ENCODE measurements at regions not wholly inside any gene's neighbourhood (a gene's known extent, or its start where the extent isn't known, plus 50 kb on each side); places are given as distances from the start of the nearest gene placed in this dataset.

DNA sequence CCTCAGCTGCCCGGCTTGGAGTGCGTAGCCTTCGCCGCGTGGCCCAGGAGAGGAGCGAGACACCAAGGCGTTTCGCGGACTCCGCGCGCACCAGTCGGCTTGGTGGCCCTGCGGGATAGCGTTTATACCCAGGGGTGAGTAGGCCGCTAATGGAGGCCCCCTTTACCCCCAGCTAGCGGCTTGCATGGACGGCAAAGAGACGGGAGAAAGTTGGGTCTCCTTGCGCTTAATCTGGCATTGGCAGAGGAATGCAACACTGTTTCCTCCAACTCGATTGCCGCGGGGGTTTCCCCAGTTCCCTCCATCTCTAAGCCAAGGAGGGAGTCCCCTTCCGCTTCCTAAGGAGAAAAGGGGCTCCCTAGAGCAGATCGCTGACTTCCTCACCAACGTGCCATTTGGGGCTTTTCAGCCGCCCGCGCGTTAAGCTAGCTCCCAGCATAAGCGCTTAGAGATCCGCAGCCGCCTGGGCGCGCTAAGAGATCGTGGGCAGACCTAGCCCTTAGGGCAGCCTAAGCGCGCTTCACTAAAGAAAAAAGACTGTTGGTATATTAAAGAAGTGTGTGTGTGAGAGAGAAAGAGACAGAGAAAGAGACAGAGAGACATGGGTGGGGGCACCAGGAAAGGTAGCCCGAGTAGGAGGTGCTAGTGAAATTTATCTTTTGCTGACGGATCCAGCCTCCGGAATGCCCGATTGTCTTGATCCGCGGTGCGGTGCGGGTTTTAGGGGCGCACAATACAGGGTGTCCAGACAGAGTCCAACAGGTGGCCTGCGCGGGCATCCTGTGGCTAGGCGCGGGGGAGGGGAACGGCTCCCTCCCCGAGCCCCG lies 597.9 kb upstream of the SGCD start:
- no peak overlapping the region for H3K27ac ChIP-seq
- H3K9me3 ChIP-seq (ENCODE audit: insufficient read depth, low read depth), result no peaks in the 10 kb centered on the region
- intact Hi-C loops (cut with micrococcal nuclease; ENCODE audit: unreplicated experiment), result no loop called here
- no peaks in the 10 kb centered on the region for H3K9me2 ChIP-seq (ENCODE audit: insufficient read depth)
- ChIA-PET POLR2A (ENCODE audit: unreplicated experiment) (no interaction called here), CTCF (no interaction called here)
- H2AFZ ChIP-seq, result no peak overlapping the region
- H3K4me3 ChIP-seq, result no peak overlapping the region
- no peaks in the 10 kb centered on the region for H3K36me3 ChIP-seq (ENCODE audit: low read depth)
- no peaks in the 10 kb centered on the region for H3K79me2 ChIP-seq (ENCODE audit: low read depth)
- TF ChIP-seq EZH2 (IDR thresholded peaks at IDR 0.05; ENCODE audit: low read depth) (no peak), CTCF (conservative IDR thresholded peaks at IDR 0.05) (no peak)
- no peak overlapping the region for H3K4me2 ChIP-seq
- no peaks in the 10 kb centered on the region for H3K4me1 ChIP-seq (replicated peaks; ENCODE audit: insufficient read depth)
- H3F3A ChIP-seq (ENCODE audit: insufficient read depth, low read depth), result no peaks in the 10 kb centered on the region
- no peaks in the 10 kb centered on the region for H4K20me1 ChIP-seq (ENCODE audit: insufficient read depth)
- DNase-seq, result no peak
- BruUV-seq (replicated peaks), result no TSS peak
- H3K27me3 ChIP-seq (ENCODE audit: insufficient read depth, low read depth), result no peaks in the 10 kb centered on the region

GRCh38 chr5:155729684-155730059 lies 597.3 kb upstream of the SGCD start:
- intact Hi-C loops (cut with micrococcal nuclease; ENCODE audit: unreplicated experiment), result no loop called here
- no peaks in the 10 kb centered on the region for H3K79me2 ChIP-seq (ENCODE audit: low read depth)
- BruUV-seq (replicated peaks), result no TSS peak
- TF ChIP-seq CTCF (conservative IDR thresholded peaks at IDR 0.05) (no peak), EZH2 (IDR thresholded peaks at IDR 0.05; ENCODE audit: low read depth) (no peak)
- POLR2A ChIA-PET (ENCODE audit: unreplicated experiment), result no interaction called here
- no peaks in the 10 kb centered on the region for H3K27me3 ChIP-seq (ENCODE audit: insufficient read depth, low read depth)
- no peaks in the 10 kb centered on the region for H3F3A ChIP-seq (ENCODE audit: insufficient read depth, low read depth)
- no peaks in the 10 kb centered on the region for H3K9me2 ChIP-seq (ENCODE audit: insufficient read depth)
- H3K4me3 ChIP-seq, result no peak overlapping the region
- CTCF ChIA-PET, result no interaction called here
- no peaks in the 10 kb centered on the region for H3K9me3 ChIP-seq (ENCODE audit: insufficient read depth, low read depth)
- no peak overlapping the region for H2AFZ ChIP-seq
- no peaks in the 10 kb centered on the region for H3K4me1 ChIP-seq (replicated peaks; ENCODE audit: insufficient read depth)
- no peak overlapping the region for H3K4me2 ChIP-seq
- no peak overlapping the region for H3K27ac ChIP-seq
- no peaks in the 10 kb centered on the region for H4K20me1 ChIP-seq (ENCODE audit: insufficient read depth)
- DNase-seq, result no peak
- no peaks in the 10 kb centered on the region for H3K36me3 ChIP-seq (ENCODE audit: low read depth)

GRCh38 chr5:155732587-155733376 lies 594.2 kb upstream of the SGCD start:
- Histone ChIP-seq H3K9me3 (ENCODE audit: insufficient read depth, low read depth) (no peaks in the 10 kb centered on the region), H3K36me3 (ENCODE audit: low read depth) (no peaks in the 10 kb centered on the region), H2AFZ (no peak overlapping the region), H3F3A (ENCODE audit: insufficient read depth, low read depth) (no peaks in the 10 kb centered on the region), H3K4me1 (replicated peaks; ENCODE audit: insufficient read depth) (no peaks in the 10 kb centered on the region), H3K27ac (no peak overlapping the region), H3K27me3 (ENCODE audit: insufficient read depth, low read depth) (no peaks in the 10 kb centered on the region), H3K4me2 (no peak overlapping the region), H3K4me3 (no peak overlapping the region), H3K9me2 (ENCODE audit: insufficient read depth) (no peaks in the 10 kb centered on the region), H3K79me2 (ENCODE audit: low read depth) (no peaks in the 10 kb centered on the region), H4K20me1 (ENCODE audit: insufficient read depth) (no peaks in the 10 kb centered on the region)
- intact Hi-C loops (cut with micrococcal nuclease; ENCODE audit: unreplicated experiment), result no loop called here
- ChIA-PET CTCF (no interaction called here), POLR2A (ENCODE audit: unreplicated experiment) (no interaction called here)
- no TSS peak for BruUV-seq (replicated peaks)
- no peak for TF ChIP-seq EZH2 (IDR thresholded peaks at IDR 0.05; ENCODE audit: low read depth)
- no peak for TF ChIP-seq CTCF (conservative IDR thresholded peaks at IDR 0.05)
- no peak for DNase-seq

All from PC-9 (cell line).